Activated naive CD4-positive, alpha-beta T cell treated with anti-CD3 and anti-CD28 coated beads for 36 hours (primary cell): ENCODE measurements at regions not wholly inside any gene's neighbourhood (a gene's known extent, or its start where the extent isn't known, plus 50 kb on each side); places are given as distances from the start of the nearest gene placed in this dataset.

Source experiments
- CTCF ChIA-PET: fragments of 350-600 bp; sonication (Branson Sonifier 250); formaldehyde crosslinking; loops from one replicate; lab custom pipeline; 2021; ENCODE audit warnings: antibody characterized with exemption; lab: Charles Lee
- DNase-seq: peaks from one replicate; pipeline ENCODE4 v3.0.0-alpha.2; 2020
- H3K27ac Mint-ChIP-seq: one replicate; pipeline ENCODE4 v1.8.0; 2021; ENCODE audit warnings: mild to moderate bottlenecking, mixed read lengths
- H3K27me3 Mint-ChIP-seq: one replicate; pipeline ENCODE4 v1.8.0; 2021; ENCODE audit warnings: low read depth, mixed read lengths
- H3K36me3 Mint-ChIP-seq: one replicate; pipeline ENCODE4 v1.8.0; 2021; ENCODE audit warnings: low read depth, mixed read lengths
- H3K4me1 Mint-ChIP-seq: one replicate; pipeline ENCODE4 v1.8.0; 2021; ENCODE audit warnings: low read depth, mixed read lengths
- H3K4me3 Mint-ChIP-seq: one replicate; pipeline ENCODE4 v1.8.0; 2021; ENCODE audit warnings: mild to moderate bottlenecking, moderate library complexity, mixed read lengths
- H3K9me3 Mint-ChIP-seq: one replicate; pipeline ENCODE4 v1.8.0; 2021; ENCODE audit warnings: mixed read lengths
- intact Hi-C: fragments of 100-400 bp; cut with micrococcal nuclease; formaldehyde crosslinking; loops from one replicate; pipeline ENCODE4 v1.15.1; 2023

DNA sequence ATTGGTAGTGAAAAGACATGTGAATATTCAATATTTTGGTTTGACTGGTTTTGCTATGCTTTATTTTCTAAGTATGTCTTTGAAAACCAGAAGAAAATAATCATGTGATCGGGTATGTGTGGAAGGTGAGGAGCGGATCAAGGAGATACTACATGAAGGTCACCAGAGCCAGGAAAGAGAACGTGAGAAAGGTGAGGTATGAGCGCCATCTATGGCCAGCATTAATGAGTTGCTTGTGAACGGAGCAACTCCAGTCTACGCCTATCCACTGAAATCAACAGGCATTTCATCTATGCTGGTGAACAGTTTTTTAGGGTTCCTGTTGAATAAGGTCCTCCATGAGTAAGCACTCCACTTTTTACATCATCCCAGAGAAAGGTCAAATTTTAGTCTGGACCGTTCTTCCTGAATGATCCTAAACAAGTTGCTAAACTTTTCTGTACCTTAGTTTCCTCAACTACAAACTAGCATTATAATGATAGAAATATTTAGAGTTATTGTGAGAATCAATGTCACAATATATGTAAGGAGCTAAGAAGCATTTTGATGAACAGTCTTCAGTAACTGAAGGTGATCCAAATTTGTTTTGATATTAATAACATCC lies 1435.2 kb upstream of the CADM2 start:
- DNase-seq, result peak; percentile 37
- no peak overlapping the region for H3K4me3 Mint-ChIP-seq
- no peaks in the 10 kb centered on the region for H3K36me3 Mint-ChIP-seq
- intact Hi-C loops, result no loop called here
- CTCF ChIA-PET, result no interaction called here
- H3K27me3 Mint-ChIP-seq, result no peaks in the 10 kb centered on the region
- no peak overlapping the region for H3K27ac Mint-ChIP-seq
- peaks cover 3% of the 10 kb centered on the region for H3K9me3 Mint-ChIP-seq
- H3K4me1 Mint-ChIP-seq, result no peaks in the 10 kb centered on the region

- no peak overlapping the region for H3K4me3 Mint-ChIP-seq
- H3K27me3 Mint-ChIP-seq, result no peaks in the 10 kb centered on the region
- CTCF ChIA-PET, result no interaction called here
- no peaks in the 10 kb centered on the region for H3K36me3 Mint-ChIP-seq
- no peak overlapping the region for H3K27ac Mint-ChIP-seq
- H3K4me1 Mint-ChIP-seq, result no peaks in the 10 kb centered on the region
- no peak for DNase-seq
- peaks cover 3% of the 10 kb centered on the region for H3K9me3 Mint-ChIP-seq
- intact Hi-C loops, result no loop called here
These were observed 1433.9 kb upstream of the CADM2 start for GRCh38 chr3:83524901-83525300.

DNA sequence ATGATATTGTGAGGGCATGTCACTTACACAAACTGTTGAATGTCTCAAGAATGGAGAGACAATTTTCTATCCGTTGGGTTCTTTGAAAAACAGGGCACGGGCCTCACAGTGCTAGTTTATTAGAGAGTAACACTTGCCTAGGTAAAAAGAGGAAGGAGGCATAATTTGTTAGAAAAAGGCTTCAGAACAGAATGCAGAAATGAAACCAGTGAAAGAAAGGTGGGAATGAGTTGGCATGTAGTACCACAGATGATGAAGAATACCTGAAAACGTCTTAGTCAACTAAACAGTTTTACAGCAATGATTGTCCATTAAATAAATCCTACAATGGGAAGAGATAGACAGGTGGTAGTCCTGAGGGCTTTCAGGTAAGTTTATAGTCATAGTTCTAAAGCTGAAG lies 1399.7 kb upstream of the CADM2 start:
- H3K36me3 Mint-ChIP-seq, result no peaks in the 10 kb centered on the region
- no peak overlapping the region for H3K27ac Mint-ChIP-seq
- no peak for DNase-seq
- no peaks in the 10 kb centered on the region for H3K4me1 Mint-ChIP-seq
- CTCF ChIA-PET, result no interaction called here
- H3K27me3 Mint-ChIP-seq, result no peaks in the 10 kb centered on the region
- intact Hi-C loops, result no loop called here
- H3K9me3 Mint-ChIP-seq, result peaks cover 7% of the 10 kb centered on the region
- H3K4me3 Mint-ChIP-seq, result no peak overlapping the region

- no peaks in the 10 kb centered on the region for H3K36me3 Mint-ChIP-seq
- intact Hi-C loops, result no loop called here
- peaks cover 2% of the 10 kb centered on the region for H3K9me3 Mint-ChIP-seq
- no peak for DNase-seq
- no peak overlapping the region for H3K27ac Mint-ChIP-seq
- H3K27me3 Mint-ChIP-seq, result no peaks in the 10 kb centered on the region
- H3K4me3 Mint-ChIP-seq, result no peak overlapping the region
- H3K4me1 Mint-ChIP-seq, result no peaks in the 10 kb centered on the region
- CTCF ChIA-PET, result no interaction called here
These were observed 1390.9 kb upstream of the CADM2 start for GRCh38 chr3:83567935-83568334.

- Mint-ChIP-seq H3K36me3 (no peaks in the 10 kb centered on the region), H3K9me3 (peaks cover 3% of the 10 kb centered on the region), H3K27me3 (no peaks in the 10 kb centered on the region), H3K27ac (no peak overlapping the region), H3K4me3 (no peak overlapping the region), H3K4me1 (no peaks in the 10 kb centered on the region)
- CTCF ChIA-PET, result no interaction called here
- no peak for DNase-seq
- intact Hi-C loops, result no loop called here
These were observed 1377.2 kb upstream of the CADM2 start for GRCh38 chr3:83581546-83581945.

DNA sequence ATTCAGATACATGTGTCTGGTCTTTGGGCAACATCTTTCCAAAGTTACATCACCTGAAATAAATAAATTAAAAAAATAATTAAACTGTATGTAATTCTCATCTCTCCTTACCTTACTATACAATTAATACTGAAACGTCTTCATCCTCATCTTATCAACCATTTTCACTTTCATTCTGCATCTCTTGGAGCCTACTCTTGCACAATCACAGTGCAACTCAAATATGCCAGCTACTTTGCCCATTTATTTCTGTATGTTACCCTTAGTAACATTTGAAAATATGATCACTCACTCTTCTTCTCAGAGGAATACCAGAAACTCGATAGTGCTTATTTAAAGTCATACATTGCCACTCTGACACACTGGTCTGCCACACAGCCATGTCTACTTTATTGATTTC lies 1357.1 kb upstream of the CADM2 start:
- Mint-ChIP-seq H3K4me1 (no peaks in the 10 kb centered on the region), H3K9me3 (peaks cover 10% of the 10 kb centered on the region), H3K36me3 (no peaks in the 10 kb centered on the region), H3K27ac (no peak overlapping the region), H3K4me3 (no peak overlapping the region), H3K27me3 (no peaks in the 10 kb centered on the region)
- intact Hi-C loops, result no loop called here
- DNase-seq, result no peak
- CTCF ChIA-PET, result no interaction called here

DNA sequence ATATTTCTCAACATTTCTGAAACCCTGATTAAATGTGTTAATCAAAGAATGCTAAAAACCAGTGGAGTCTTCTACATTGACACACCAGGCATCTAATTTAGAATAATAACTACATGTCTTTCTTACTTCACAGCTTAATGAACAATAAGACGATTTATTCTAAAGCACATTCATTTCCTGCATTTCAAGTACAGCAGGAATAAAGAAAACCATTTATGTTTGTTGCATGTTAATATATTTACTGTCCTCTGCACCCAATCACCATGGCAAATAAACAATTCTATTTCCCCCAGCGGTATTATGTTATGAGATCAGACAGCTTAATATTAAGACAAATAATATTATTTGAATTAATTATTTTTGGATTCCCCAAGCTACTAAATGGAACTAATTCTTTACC lies 1336.3 kb upstream of the CADM2 start:
- intact Hi-C loops, result no loop called here
- CTCF ChIA-PET, result no interaction called here
- Mint-ChIP-seq H3K9me3 (peaks cover 2% of the 10 kb centered on the region), H3K36me3 (no peaks in the 10 kb centered on the region), H3K4me3 (no peak overlapping the region), H3K4me1 (no peaks in the 10 kb centered on the region), H3K27ac (no peak overlapping the region), H3K27me3 (no peaks in the 10 kb centered on the region)
- DNase-seq, result no peak

DNA sequence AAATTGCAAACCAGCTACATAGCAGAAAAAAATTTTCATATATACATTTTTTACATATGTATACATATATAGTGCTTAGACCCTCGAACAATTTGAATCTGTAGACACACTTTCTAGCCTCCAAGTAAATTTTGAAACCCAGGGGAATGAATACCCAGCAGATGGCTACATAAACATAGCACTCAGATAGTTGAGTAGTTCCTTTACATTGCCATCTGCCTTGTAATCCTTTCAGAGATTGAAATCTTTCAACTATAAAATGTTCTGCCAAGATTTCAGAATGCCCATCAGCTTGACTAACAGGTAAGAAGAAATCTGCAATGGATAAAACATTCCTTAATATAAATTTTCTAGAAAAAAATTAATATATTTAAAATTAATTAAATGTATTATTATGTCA lies 1333.5 kb upstream of the CADM2 start:
- Mint-ChIP-seq H3K4me1 (no peaks in the 10 kb centered on the region), H3K4me3 (no peak overlapping the region), H3K27ac (no peak overlapping the region), H3K36me3 (no peaks in the 10 kb centered on the region), H3K9me3 (peaks cover 2% of the 10 kb centered on the region), H3K27me3 (no peaks in the 10 kb centered on the region)
- CTCF ChIA-PET, result no interaction called here
- DNase-seq, result no peak
- intact Hi-C loops, result no loop called here

- peaks cover 4% of the 10 kb centered on the region for H3K9me3 Mint-ChIP-seq
- H3K4me3 Mint-ChIP-seq, result no peak overlapping the region
- H3K36me3 Mint-ChIP-seq, result no peaks in the 10 kb centered on the region
- H3K27ac Mint-ChIP-seq, result no peak overlapping the region
- intact Hi-C loops, result no loop called here
- no peaks in the 10 kb centered on the region for H3K27me3 Mint-ChIP-seq
- DNase-seq, result no peak
- CTCF ChIA-PET, result no interaction called here
- no peaks in the 10 kb centered on the region for H3K4me1 Mint-ChIP-seq
These were observed 1330.3 kb upstream of the CADM2 start for GRCh38 chr3:83628471-83628870.

DNA sequence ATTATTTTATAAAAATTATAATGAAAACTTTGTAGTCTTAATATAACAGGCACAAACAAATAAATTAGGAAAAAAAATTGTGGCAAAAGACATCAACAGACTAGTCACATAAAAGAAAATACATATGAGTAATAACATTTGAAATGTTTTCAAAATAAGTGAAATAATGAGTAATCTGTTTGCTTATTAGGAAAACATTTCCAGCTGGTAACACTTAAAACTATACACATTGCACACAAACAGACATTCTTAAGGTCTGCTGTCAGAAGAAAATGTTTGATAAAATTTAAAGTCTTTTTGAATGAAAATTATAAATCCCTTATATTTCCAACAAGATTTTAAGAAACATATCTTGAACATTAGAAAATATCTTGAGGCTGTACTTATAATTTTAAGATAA lies 1326.3 kb upstream of the CADM2 start:
- Mint-ChIP-seq H3K27me3 (no peaks in the 10 kb centered on the region), H3K4me1 (no peaks in the 10 kb centered on the region), H3K27ac (no peak overlapping the region), H3K9me3 (peaks cover 8% of the 10 kb centered on the region), H3K36me3 (no peaks in the 10 kb centered on the region), H3K4me3 (no peak overlapping the region)
- CTCF ChIA-PET, result no interaction called here
- no peak for DNase-seq
- intact Hi-C loops, result no loop called here

DNA sequence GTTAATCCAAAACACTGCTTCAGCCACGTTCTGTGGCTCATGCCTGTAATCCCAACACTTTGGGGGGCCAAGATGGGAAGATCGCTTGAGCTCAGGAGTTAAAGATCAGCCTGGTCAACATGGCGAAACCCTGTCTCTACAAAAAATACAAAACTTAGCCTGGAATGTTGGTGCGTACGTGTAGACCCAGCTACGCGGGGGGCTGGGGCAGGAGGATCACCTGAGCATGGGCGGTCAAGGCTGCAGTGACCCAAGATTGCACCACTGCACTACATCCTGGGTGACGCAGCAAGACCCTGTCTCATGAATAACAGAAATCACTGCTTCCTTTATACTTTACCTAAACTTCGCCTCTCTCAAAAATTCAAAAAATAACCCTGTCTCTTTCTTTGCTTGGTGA lies 1325.0 kb upstream of the CADM2 start:
- peaks cover 17% of the 10 kb centered on the region for H3K9me3 Mint-ChIP-seq
- H3K4me3 Mint-ChIP-seq, result no peak overlapping the region
- intact Hi-C loops, result no loop called here
- CTCF ChIA-PET, result no interaction called here
- H3K4me1 Mint-ChIP-seq, result no peaks in the 10 kb centered on the region
- H3K36me3 Mint-ChIP-seq, result no peaks in the 10 kb centered on the region
- H3K27me3 Mint-ChIP-seq, result no peaks in the 10 kb centered on the region
- H3K27ac Mint-ChIP-seq, result no peak overlapping the region
- DNase-seq, result no peak

- Mint-ChIP-seq H3K27ac (no peak overlapping the region), H3K36me3 (no peaks in the 10 kb centered on the region), H3K9me3 (peaks cover 14% of the 10 kb centered on the region), H3K4me3 (no peak overlapping the region), H3K4me1 (no peaks in the 10 kb centered on the region), H3K27me3 (no peaks in the 10 kb centered on the region)
- CTCF ChIA-PET, result no interaction called here
- no peak for DNase-seq
- intact Hi-C loops, result no loop called here
These were observed 1309.1 kb upstream of the CADM2 start for GRCh38 chr3:83649692-83650091.

DNA sequence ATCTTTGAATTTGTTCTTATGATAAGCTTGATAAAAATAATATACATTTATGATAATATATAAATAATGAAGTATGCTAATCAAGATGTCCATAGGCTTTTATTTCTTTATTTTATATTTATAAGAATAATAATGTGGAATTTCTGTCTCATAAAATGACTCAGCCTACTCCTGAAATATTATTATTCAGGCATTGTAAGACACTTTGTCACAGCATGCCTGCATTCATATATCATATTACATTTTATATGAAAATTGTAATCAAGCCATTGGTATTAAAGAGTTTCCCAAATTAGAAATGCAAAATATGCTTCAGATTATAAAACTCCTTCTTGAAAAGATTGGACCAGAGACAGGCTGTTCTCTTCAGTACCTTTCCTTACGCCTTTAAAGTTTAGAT lies 1303.7 kb upstream of the CADM2 start:
- CTCF ChIA-PET, result interaction anchor here (0.7 to 0.8 kb wide), 2 partner anchors 131 to 1664 kb away, joined by 3 read pairs; no protein-coding TSS in a partner anchor
- Mint-ChIP-seq H3K4me3 (no peak overlapping the region), H3K4me1 (no peaks in the 10 kb centered on the region), H3K36me3 (no peaks in the 10 kb centered on the region), H3K27ac (no peak overlapping the region), H3K27me3 (no peaks in the 10 kb centered on the region), H3K9me3 (peaks cover 7% of the 10 kb centered on the region)
- intact Hi-C loops, result no loop called here
- DNase-seq, result no peak
